ENCODE measurements at regions not wholly inside any gene's neighbourhood (a gene's known extent, or its start where the extent isn't known, plus 50 kb on each side); places are given as distances from the start of the nearest gene placed in this dataset.

- no peak for FAIRE-seq
- no peak for DNase-seq (ENCODE audit: insufficient read length, low spot score)
Measured at GRCh38 chr1:229817936-229818335, 191.9 kb downstream of the URB2 start.

- FAIRE-seq (no peak), DNase-seq (ENCODE audit: insufficient read length, low spot score) (no peak)
Measured at GRCh38 chr1:229819091-229819490, 193.0 kb downstream of the URB2 start.

GRCh38 chr1:229822026-229822425 is 196.0 kb downstream of the URB2 start:
- DNase-seq (ENCODE audit: insufficient read length, low spot score) (no peak), FAIRE-seq (no peak)

DNA sequence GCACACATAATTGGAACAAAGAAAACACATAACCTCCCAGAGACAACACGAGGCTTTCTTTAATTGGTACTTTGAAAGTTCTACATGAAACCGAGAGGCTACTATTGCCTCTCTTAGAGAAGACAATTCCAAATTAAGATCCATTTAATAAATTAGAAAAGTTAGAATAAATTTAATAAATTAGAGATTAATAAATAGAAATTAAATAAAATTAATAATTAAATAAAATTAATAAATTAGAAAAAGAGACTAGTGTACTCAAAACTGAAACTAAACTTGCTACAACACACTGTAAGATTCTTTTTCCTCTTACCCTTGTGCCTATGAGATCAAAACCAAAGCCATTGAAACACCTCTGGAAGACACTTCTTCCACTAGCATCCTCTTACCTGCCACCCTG is 199.0 kb downstream of the URB2 start:
- DNase-seq (ENCODE audit: insufficient read length, low spot score) (no peak), FAIRE-seq (no peak)

GRCh38 chr1:229828461-229828860 is 202.4 kb downstream of the URB2 start:
- no peak for FAIRE-seq

DNA sequence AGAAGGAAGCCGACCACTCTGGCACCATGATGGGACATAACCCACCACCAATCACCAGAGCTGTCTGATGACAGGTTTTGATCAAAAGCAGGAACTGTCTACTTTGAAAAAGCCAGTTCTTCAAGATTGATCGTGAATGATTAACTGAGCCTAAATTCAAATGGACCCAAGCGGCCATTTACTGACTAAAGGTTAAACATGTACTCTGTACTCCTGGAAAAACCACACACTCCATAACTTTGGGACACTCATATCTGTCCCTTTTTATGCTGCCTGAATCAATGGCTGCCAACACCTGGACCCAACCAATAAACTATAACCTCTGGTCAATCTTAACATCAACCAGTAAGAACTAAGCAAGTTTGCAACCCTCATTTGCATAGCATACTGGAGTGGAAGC is 206.6 kb downstream of the URB2 start:
- DNase-seq (ENCODE audit: insufficient read length, low spot score) = no peak
- no peak for FAIRE-seq

More at GRCh38 chr1:229828461-229828860, 202.4 kb downstream of the URB2 start:
- DNase-seq (ENCODE audit: insufficient read length, low spot score) = no peak

DNA sequence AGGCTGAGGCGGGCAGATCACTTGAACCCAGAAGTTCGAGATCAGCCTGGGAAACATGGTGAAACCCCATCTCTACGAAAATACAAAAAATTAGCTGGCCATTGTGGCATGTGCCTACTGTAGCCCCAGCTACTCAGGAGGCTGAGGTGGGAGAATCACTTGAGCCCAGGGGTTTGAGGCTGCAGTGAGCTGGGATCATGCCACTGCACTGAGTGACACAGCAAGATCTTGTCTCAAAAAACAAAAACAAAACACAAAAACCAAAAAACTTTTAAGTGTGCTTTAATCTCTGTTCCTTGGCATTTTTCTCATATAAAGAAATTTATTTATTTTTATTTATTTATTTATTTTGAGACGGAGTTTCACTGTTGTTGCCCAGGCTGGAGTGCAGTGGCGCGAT is 208.2 kb downstream of the URB2 start:
- no peak for FAIRE-seq

GRCh38 chr1:229835226-229835625 is 209.2 kb downstream of the URB2 start:
- no peak for DNase-seq (ENCODE audit: insufficient read length, low spot score)
- no peak for FAIRE-seq

More for the DNA sequence above, 208.2 kb downstream of the URB2 start:
- no peak for DNase-seq (ENCODE audit: insufficient read length, low spot score)

- no peak for FAIRE-seq
- DNase-seq (ENCODE audit: insufficient read length, low spot score) = no peak
Measured at GRCh38 chr1:229836324-229836723, 210.3 kb downstream of the URB2 start.

GRCh38 chr1:229838204-229838603 is 212.2 kb downstream of the URB2 start:
- DNase-seq (ENCODE audit: insufficient read length, low spot score) (no peak), FAIRE-seq (no peak)

DNA sequence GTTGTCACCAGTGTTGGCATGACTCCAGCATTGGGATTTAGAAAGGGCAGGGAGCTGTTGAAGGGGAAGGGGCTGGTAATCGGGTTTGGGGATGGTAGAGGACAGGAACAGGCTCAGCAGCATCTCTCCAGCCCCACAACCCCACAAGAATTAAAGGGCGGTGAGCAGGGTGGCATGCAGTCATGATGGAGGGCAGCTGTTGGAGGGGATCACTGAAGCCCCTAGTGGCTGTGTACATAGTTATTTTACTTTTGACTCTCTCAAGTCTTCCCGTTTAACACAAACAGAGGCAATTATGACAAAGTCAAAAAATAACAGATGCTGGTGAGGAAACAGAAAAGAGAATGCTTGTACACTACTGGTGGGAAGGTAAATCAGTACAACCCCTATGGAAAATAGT is 213.8 kb downstream of the URB2 start:
- FAIRE-seq (no peak), DNase-seq (ENCODE audit: insufficient read length, low spot score) (no peak)

- DNase-seq (ENCODE audit: insufficient read length, low spot score) = peak; percentile 18
- FAIRE-seq = peak; percentile 92
Measured at GRCh38 chr1:229841230-229841629, 215.2 kb downstream of the URB2 start.

DNA sequence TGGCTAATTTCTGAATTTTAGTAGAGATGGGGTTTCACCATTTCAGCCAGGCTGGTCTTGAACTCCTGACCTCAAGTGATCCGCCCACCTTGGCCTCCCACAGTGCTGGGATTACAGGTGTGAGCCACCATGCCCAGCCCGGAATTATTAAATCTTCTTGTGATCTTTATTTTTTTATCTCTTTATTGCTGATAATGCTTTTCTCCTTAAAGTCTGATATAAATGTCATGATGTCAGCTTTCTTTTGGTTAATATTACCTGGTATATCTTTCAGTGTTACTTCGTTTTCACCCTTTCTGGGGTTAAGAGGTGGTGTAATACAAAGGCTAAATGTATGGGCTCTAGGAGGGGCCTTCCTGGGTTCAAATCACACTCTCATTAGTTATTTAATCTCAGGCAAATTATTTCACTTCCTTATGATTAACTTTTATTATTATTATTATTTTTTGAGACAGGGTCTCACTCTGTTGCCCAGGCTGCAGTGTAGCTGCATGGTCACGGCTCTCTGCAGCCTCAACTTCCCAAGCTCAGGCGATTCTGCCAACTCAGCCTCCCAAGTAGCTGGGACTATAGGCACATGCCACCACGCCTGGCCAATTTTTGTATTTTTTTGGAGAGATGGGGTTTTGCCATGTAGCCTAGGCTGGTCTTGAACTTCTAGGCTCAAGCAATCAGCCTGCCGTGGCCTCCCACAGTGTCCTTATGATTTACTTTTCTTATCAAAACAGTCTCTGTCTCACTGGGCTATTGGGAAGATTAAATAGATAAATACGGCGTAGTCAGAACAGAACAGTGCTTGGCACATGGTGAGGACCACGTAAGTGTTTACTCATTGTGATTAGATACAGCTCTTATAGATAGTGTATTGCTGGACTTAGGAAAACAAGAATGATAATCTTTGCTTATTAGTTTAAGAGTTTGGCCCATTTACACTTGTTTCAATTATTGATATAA is 216.5 kb downstream of the URB2 start:
- no peak for FAIRE-seq

GRCh38 chr1:229843627-229844238 is 217.7 kb downstream of the URB2 start:
- DNase-seq (ENCODE audit: insufficient read length, low spot score) (no peak), FAIRE-seq (peak; percentile 68)

More for the DNA sequence above, 216.5 kb downstream of the URB2 start:
- DNase-seq (ENCODE audit: insufficient read length, low spot score) = no peak

DNA sequence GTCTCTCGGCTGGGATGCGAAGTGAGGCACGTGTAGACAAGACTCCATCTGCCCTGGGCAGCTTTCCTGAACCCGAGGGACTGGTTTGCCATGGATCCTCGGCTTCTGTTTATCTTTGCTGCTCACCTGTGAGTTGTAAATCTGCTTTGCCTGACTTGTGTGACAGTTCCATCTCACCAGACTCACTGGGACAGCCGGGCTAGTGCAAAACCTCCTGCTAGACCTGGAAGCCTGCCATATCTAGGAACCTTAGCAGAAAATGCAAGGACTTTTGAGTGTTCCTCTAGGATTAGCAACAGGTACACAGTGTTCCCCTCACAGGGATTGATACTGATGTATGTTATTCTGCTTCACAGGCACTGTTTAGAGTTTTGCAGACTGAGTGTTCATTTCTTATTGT is 218.6 kb downstream of the URB2 start:
- no peak for DNase-seq (ENCODE audit: insufficient read length, low spot score)
- FAIRE-seq = peak; percentile 53

DNA sequence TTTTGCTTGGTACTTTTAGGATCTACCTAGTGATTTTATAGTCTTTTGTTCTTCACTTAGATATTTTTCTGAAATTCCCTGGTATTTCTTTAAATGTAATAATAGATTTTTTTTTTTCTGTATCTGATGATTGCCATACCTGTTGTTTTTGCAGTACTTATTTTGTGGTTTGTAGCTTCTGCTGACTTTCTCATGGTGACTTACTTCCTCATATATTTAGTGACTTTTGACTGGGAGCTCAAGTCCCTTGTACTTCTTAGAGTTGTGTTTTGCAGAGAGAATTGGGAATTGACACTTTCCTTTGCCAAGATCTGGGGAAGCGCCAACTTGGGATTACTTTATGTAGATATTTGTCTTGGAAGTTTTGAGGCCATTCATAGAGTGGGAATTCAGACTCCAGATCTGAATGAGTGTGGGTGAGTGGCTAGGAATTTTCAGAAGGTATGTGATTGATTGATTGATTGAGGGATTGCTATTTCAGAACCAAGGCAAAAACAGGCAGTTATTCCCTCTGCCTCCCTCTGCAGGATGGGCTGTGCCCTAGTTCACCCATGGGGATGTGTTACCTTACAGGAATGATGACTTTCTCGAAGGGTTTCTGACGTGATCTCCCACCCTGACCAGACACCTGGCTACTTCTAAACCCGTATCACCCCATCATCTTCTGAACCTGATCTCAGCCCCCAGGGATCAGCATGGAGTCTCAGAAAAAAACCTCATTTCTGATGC is 219.5 kb downstream of the URB2 start:
- FAIRE-seq = no peak
- no peak for DNase-seq (ENCODE audit: insufficient read length, low spot score)

GRCh38 chr1:229846351-229846750 is 220.3 kb downstream of the URB2 start:
- DNase-seq (ENCODE audit: insufficient read length, low spot score) (no peak), FAIRE-seq (no peak)

DNA sequence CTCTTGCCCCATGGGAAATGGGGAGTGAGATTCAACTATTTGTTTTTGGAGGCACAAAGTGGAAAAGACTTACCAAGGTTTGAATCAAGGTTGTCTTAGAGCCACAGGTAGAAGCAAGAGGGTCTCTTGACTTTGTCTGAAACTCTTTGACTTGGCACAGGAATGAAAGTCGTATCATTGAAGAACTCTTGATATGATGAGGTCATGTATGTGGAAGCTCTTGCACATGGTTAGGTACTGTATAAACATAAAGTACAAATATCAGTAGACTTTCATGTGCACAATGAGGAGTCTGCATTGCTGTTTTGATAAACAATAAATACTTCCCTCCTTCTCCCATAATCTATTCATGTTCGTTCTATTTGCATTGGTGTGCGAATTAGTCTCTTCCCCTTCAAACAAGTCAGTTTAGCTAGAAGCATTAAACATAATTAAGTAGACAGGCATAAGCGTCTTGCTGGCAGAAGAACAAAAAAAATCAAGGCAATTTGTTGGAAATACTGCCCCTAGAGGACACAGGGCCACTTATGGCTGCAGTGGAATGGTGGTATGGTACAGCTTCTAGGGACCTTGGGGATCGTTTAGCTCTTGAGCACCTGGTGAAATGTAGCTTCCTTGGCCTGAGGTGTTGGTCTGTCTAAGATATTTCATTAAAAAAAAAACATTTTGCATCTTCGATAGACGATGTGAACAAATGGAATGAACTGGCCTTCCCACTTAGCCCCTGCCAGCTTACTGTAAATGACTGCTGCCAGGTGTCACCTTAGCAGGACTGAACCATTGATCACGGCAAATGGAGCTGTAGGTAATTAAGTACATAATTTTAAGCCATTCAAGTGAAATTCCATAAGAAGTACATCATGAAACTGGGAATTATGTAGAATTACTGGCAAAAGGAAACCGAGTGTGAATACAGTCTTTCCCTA is 218.0 kb upstream of the GALNT2 start:
- no peak for DNase-seq (ENCODE audit: insufficient read length, low spot score)
- FAIRE-seq = peak; percentile 31

DNA sequence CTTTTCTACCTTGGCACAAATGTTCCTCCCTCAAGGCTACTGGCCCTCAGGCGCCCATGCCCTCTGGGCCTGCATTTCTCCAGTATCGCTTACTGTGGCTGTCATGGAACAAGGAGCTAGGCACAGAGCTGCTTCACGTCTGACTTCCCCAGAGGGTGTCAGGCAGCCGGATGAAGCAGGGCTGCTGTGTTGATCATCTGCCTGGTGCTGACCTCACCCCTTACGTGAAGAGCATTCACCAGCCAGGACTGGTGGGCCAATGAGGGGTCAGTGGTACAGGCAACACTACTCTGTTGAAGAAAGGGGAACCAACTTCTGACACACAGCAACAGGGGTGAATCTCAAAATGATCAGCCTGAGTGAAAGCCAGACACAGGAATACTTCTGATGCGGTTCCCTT is 215.5 kb upstream of the GALNT2 start:
- no peak for FAIRE-seq

GRCh38 chr1:229853751-229854150 is 213.3 kb upstream of the GALNT2 start:
- no peak for DNase-seq (ENCODE audit: insufficient read length, low spot score)
- no peak for FAIRE-seq

More for the DNA sequence above, 215.5 kb upstream of the GALNT2 start:
- no peak for DNase-seq (ENCODE audit: insufficient read length, low spot score)

Data from GM19239 (cell line).